ENCODE measurements at regions not wholly inside any gene's neighbourhood (a gene's known extent, or its start where the extent isn't known, plus 50 kb on each side); places are given as distances from the start of the nearest gene placed in this dataset.

DNA sequence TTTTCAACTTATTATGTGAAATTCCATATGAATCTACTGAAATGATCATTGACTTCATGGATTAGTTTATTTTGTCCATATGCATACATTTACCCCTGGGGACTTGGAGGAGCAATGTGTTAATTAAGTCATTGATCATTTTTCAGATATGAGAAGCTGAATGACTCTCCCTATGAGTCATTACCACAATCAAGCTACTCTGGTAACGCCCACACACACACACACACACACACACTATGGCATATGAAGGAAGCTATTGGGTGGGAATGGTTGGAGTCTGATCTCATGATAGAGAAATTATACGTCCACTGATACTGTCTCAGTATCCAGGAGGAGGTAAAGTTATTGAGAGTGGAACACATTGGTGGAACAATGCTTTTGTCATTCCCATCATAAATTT is 528.9 kb downstream of the AGTPBP1 start (continued):
- TF ChIP-seq GLIS2 (tag by site-specific recombination; IDR thresholded peaks at IDR 0.05) (peak; percentile 19; the same call in 1 of the 2 replicates), REPIN1 (tag by site-specific recombination; IDR thresholded peaks at IDR 0.05; ENCODE audit: low read depth) (no peak), ZNF560 (tag by site-specific recombination; IDR thresholded peaks at IDR 0.05; ENCODE audit: borderline replicate concordance) (no peak), ZNF544 (tag by site-specific recombination; IDR thresholded peaks at IDR 0.05) (no peak), ZNF501 (tag by site-specific recombination; IDR thresholded peaks at IDR 0.05) (no peak), ZNF768 (tag by site-specific recombination; IDR thresholded peaks at IDR 0.05) (no peak), ZXDB (tag by site-specific recombination; IDR thresholded peaks at IDR 0.05) (peak; percentile 75), ZNF426 (tag by site-specific recombination; IDR thresholded peaks at IDR 0.05) (no peak), ZIC2 (tag by site-specific recombination; IDR thresholded peaks at IDR 0.05) (no peak), ZNF473 (tag by site-specific recombination; IDR thresholded peaks at IDR 0.05) (0 out of 2 replicates have a peak, but pooled peaks have one; percentile 24), ZNF558 (tag by site-specific recombination; IDR thresholded peaks at IDR 0.05) (0 out of 2 replicates have a peak, but pooled peaks have one; percentile 53), PBX3 (CRISPR knock-in tag; IDR thresholded peaks at IDR 0.05) (no peak), BCL11A (tag by site-specific recombination; IDR thresholded peaks at IDR 0.05; ENCODE audit: low read depth) (peak; percentile 49; the same call in 1 of the 2 replicates), ZNF610 (tag by site-specific recombination; IDR thresholded peaks at IDR 0.05; ENCODE audit: borderline replicate concordance) (no peak), GLI2 (tag by site-specific recombination; IDR thresholded peaks at IDR 0.05; ENCODE audit: borderline replicate concordance, low read depth) (peak; percentile 60; the same call in 1 of the 2 replicates), ZSCAN16 (tag by site-specific recombination; IDR thresholded peaks at IDR 0.05) (no peak), GLIS1 (tag by site-specific recombination; IDR thresholded peaks at IDR 0.05) (no peak), OSR2 (tag by site-specific recombination; IDR thresholded peaks at IDR 0.05) (peak; percentile 79), ZFP37 (tag by site-specific recombination; IDR thresholded peaks at IDR 0.05) (peak; percentile 70; the same call in 1 of the 2 replicates), ZNF837 (tag by site-specific recombination; IDR thresholded peaks at IDR 0.05) (no peak), ZNF404 (tag by site-specific recombination; IDR thresholded peaks at IDR 0.05) (no peak), ZBTB48 (tag by site-specific recombination; IDR thresholded peaks at IDR 0.05) (no peak), ZNF2 (tag by site-specific recombination; IDR thresholded peaks at IDR 0.05) (no peak; the same call in 1 of the 2 replicates), SP3 (tag by site-specific recombination; IDR thresholded peaks at IDR 0.05) (peak; percentile 74), ZNF510 (tag by site-specific recombination; IDR thresholded peaks at IDR 0.05; ENCODE audit: insufficient replicate concordance) (no peak), ZFP3 (tag by site-specific recombination; IDR thresholded peaks at IDR 0.05; ENCODE audit: low read depth) (no peak), HOXC10 (CRISPR knock-in tag; IDR thresholded peaks at IDR 0.05) (no peak), ZNF350 (tag by site-specific recombination; IDR thresholded peaks at IDR 0.05) (no peak), PRDM1 (tag by site-specific recombination; IDR thresholded peaks at IDR 0.05) (peak; percentile 76), KLF1 (tag by site-specific recombination; IDR thresholded peaks at IDR 0.05) (peak; percentile 87), KLF8 (tag by site-specific recombination; IDR thresholded peaks at IDR 0.05) (peak; percentile 92), ZFP41 (tag by site-specific recombination; IDR thresholded peaks at IDR 0.05; ENCODE audit: borderline replicate concordance) (no peak), TSHZ1 (tag by site-specific recombination; IDR thresholded peaks at IDR 0.05; ENCODE audit: borderline replicate concordance) (peak; percentile 74; the same call in 1 of the 2 replicates), ZNF362 (tag by site-specific recombination; IDR thresholded peaks at IDR 0.05) (no peak)
- TF ChIP-seq, protein P1, sequence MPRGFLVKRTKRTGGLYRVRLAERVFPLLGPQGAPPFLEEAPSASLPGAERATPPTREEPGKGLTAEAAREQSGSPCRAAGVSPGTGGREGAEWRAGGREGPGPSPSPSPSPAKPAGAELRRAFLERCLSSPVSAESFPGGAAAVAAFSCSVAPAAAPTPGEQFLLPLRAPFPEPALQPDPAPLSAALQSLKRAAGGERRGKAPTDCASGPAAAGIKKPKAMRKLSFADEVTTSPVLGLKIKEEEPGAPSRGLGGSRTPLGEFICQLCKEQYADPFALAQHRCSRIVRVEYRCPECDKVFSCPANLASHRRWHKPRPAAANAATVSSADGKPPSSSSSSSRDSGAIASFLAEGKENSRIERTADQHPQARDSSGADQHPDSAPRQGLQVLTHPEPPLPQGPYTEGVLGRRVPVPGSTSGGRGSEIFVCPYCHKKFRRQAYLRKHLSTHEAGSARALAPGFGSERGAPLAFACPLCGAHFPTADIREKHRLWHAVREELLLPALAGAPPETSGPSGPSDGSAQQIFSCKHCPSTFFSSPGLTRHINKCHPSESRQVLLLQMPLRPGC (tag by site-specific recombination; IDR thresholded peaks at IDR 0.05), result peak; percentile 92
